ENCODE measurements at regions not wholly inside any gene's neighbourhood (a gene's known extent, or its start where the extent isn't known, plus 50 kb on each side); places are given as distances from the start of the nearest gene placed in this dataset.

- TF ChIP-seq POLR2A (IDR thresholded peaks at IDR 0.05): no peak
- no peak for TF ChIP-seq CTCF (IDR thresholded peaks at IDR 0.05)
Measured at GRCh38 chr13:59459972-59460371, 703.8 kb downstream of the DIAPH3 start.
